HG03280 (cell line): ENCODE measurements at regions not wholly inside any gene's neighbourhood (a gene's known extent, or its start where the extent isn't known, plus 50 kb on each side); places are given as distances from the start of the nearest gene placed in this dataset.
"Not testable (repeated sequence)": the region's sequence is repeated elsewhere in the genome, so short reads cannot be mapped to it uniquely, and the experiment has no call there.

ENCODE experiments used
- ATAC-seq: cut with Tn5 transposase; IDR thresholded peaks from one replicate; pipeline ENCODE4 v1.9.1; 2021; ENCODE audit warnings: mild to moderate bottlenecking, moderate library complexity; ENCODE audit not compliant: unreplicated experiment

DNA sequence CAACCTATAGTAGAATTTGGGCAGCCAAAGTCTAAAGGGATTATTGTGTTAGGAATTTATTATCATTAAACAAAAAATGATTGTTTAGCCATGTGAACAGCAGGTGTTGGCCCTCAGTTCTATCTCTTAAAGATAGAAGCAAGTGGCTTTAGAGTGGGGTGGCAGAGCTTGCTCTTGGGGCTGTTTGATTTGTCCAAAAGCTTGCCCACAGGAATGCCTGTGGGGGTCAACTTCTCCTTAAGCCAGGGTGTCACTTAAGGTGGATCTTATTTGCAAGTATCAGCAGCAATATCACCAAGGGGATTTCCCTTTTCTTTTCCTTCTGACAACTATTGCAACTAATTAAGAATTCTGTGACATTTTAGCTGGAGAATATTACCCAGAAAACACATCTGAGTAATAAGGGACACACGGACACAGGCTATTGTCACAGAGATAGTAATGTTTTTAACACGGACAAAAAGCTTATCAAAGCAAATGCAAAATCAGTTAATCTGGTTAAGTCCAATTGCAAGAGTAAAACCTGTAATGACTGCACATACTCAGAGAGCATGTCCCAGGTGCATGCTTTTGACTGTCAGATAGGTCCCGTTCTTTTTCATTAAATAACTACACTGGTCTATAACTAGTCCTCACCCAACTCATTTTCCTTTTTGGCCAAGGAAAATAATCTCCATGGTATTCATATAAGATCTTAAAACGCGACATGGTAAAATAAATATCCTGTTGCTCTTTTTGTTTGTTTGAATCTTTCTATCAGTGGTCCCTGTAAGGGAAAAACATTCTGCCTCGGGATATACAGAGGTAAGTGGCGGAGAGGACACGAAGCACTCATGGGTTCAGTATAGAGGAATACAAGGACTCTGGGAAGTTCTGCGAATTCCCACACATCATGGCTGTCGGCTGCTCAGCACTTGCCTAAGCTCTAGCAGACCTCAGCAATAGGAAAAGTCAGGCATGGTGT lies 172.1 kb upstream of the RFC3 start:
- no peak for ATAC-seq

DNA sequence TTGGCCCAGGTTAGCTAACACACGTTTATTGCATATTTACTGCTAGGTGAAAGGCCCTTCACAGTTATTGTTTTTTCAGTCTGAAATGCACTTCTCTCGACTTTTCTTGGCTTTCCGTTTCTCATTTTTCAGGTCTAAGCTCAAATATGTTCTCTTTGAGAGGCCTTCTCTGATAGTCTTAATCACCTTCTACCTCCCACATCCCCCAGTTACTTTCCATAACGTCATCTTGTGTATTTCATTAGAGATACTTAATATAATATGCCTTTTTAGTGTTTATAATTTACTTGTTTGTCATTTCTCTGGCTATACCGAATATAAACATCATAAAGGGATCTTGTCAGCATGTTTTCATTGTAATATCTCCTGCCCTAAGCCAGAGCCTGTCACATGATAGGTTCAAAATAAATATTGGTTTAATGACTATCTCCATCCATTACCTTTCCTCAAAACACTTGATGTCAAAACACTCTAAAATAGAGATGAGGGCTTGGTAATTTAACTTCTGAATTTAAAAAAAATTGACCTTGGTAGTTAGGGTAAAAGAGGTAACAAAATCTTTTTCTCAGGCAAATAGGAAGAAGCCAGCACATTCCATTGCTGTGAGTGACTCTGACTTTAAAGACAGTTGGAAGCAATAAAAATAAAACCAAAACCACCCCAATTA lies 168.6 kb upstream of the RFC3 start:
- ATAC-seq = no peak

DNA sequence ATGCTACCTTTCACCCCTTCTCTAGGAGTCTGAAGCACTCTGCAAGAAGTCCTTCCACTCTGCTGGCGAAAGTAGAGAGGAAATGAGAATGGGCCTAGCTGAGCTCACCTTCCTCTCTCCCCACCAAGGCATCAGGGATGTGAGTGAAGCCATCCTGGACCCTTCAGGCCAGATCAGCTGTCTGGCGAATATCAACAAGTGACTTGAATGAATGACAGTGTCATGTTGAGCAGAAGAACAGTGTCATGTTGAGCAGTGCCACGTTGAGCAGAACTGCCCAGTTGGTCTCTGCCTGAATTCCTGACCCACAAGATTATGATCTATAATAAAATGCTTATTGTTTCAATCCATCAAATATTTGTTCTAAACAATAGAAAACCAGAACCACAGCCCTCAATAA lies 166.2 kb upstream of the RFC3 start:
- ATAC-seq = no peak

DNA sequence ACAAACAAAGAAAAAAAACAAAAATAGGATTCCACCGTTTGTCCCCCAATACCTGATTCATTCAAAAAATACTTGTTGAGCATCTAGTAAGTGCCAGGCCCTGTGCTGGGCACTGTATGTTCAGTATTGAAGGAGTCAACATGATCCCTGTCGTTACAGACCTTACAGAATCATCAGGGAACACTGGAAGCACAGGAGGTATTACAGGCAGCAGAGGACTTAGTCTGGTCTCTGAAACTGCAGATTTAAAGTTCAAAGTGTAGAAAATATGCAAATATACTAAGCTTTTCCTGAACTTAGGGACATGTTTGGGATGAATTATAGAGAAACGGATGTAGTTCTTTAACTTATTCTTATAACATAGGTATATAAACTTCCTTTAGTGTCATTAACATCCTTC lies 160.7 kb upstream of the RFC3 start:
- ATAC-seq = no peak

DNA sequence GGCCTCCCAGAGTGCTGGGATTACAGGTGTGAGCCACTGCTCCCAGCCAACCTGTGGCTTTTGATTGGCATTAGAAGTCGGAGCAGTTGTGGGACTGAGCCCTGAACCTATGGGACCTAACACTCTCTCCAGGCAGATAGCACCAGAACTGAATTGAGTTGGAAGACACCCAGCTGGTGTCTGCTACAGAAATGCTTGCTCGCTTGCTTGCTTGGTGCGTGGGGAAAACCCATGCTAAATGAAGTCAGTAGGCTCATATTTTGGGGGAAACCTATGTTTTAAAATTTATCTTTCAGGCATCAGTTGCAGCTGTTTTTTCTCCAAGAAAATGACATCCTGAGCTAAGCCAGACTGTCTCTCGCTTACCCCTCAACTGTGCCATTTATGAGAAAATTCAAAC lies 158.5 kb upstream of the RFC3 start:
- no peak for ATAC-seq

DNA sequence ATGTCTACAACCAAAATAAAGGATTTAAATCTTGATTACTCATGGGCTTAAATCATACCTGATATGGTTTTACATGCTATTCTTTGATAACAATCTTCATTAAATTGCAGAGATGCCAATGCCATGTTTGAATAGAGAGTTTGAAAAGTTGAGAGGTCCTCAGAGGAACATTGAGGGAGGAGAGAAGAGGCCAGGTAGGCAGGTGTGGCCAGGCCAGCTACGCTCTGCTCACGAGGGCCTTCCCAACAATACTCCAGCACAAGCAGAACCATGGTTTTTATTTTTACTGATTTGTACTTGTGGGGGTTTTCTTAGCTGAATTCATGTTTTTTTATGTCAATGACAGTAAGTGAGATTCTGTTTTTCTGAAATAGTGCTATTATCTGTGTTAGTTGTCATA lies 158.1 kb upstream of the RFC3 start:
- no peak for ATAC-seq

DNA sequence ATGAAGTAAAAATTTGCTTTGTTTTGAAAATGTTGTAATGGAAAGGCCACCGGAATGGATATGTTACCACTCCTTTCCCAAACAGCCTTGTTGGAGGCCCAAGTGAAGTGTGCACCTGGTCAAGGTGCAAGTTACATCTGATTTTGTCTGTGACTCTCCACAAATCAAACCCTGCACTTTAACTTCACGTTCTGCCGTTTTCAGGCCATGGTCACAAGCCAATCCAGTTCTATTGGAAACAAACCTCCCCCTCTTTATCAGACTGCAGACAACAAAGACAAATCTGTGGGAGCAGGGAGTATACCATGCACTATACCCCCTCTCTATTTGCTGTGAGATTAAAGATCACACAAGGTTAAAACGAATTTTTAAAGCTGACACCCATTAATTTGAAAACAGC lies 155.6 kb upstream of the RFC3 start:
- ATAC-seq = no peak

DNA sequence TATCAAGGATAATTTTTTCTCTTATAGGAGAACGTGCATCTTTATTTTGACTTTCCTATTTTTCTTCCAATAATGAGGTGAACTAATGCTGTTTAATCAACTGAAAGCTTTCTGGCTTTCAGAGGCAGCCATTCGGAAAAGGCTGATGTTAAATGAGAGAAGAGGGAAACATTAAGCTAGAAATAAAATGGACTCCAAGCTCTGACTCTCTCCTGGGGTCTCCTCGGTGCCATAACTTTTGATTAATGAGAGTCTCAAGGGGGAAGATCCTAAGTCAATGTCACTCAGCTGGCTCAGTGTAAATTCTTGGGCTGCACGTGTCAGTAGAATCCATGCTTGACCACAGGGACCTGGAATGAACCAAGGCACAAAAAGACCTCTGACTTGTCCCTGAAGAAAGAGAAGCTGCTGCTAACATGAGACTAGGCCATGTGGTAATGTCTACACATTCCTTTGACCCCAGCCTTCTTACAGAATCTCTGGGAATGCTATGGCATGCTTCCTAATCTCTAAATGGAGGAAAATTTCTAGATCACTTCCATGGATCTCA lies 152.2 kb upstream of the RFC3 start:
- no peak for ATAC-seq

DNA sequence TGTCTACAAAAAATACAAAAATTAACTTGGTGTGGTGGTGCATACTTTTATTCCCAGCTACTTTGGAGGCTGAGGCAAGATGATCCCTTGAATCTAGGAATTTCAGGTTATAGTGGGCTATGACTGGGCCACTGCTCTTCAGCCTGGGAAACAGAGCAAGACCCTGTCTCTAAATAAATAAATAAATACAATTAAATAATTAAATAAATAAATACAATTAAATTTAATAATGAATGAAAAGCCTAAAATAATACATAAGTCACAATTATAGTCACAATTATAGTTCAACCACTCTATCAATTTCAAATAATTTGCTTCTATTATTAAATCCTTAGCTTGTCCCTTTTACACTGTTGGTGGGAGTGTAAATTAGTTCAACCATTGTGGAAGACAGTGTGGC lies 146.4 kb upstream of the RFC3 start:
- ATAC-seq = no peak

DNA sequence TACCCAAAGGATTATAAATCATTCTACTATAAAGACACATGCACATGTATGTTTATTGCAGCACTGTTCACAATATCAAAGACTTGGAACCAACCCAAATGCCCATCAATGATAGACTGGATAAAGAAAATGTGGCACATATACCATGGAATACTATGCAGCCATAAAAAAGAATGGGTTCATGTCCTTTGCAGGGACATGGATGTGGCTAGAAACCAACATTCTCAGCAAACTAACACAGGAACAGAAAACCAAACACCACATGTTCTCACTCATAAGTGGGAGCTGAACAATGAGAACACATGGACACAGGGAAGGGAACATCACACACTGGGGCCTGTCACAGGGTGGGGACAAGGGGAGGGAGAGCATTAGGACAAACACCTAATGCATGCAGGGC lies 145.9 kb upstream of the RFC3 start:
- not testable (repeated sequence) for ATAC-seq

DNA sequence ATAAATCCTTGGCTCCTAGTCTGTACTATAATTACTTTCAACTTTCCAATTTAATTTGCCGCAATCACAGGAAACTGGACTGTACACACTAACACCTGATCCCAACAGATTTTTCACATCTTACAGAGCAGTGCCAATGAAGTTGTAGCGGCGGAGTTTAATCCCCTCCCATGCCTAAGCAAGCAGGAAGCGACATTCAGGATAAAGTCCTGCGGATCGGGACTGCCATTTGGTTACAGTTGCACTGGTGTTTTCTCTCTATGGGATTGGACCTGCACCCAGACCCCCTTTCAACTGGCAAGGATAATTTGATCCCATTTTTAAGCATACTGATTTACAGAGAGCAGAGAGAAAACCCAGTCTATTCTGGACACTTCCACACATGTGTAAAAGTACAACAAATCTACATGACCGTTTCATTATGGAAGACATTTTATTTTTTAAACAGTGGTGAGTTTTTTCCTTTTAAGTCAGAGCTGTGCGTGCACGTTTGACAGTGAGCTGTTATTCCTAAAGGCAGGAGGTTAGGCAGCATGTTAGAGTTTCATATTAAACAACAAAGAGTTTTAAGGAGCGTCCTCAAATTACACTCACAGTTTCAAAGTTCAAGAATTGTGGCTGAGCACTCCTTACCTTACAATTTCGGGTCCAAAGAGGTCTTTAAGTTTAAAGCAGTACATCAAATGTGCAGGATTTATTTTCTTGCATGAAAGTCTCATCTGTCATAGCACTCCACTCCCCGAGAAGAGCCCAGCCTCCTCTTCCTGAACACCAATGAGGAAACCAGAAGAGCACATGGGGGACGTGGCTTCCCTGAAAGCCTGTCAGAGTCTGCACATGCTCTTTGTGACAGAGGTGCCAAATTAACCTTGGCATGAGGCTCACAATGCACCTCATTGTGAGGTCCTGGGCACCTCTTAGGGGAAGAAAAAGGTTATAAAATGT lies 141.6 kb upstream of the RFC3 start:
- ATAC-seq = no peak

DNA sequence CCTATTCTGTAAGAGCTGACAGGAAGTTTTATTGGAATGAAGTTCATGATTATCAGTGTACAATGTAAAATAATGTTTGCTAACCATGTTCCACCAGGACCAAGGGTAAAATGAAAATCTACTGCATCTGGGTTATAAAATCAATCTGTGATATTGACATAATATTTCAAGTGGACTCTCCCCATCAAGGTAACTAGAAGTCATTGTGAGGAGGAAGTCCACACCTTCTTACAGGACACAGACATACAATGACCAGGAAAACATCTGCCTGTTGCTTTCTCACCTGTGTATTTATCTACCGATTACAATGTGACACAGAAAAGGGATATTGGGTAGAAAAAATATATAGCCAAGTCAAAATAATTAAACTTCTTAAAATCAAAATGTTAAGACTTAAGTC lies 140.7 kb upstream of the RFC3 start:
- ATAC-seq = no peak

DNA sequence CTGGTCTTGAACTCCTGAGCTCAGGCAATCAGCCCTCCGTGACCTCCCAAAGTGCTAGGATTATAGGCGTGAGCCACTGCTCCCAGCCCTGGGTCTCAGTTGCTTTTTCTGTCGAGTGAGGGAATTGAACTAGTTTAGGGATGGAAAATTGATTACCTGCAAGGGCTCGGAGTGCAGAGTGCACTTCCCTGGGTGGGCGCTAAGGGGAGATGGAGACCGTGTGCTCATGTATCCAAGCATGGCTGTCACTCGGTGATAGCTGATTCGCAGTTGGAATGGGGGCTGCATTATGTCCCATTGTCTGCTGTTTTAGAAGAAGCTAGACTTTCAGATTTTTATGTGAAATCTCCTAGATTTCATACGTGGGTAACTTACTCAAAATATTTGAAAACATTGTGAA lies 139.9 kb upstream of the RFC3 start:
- no peak for ATAC-seq

DNA sequence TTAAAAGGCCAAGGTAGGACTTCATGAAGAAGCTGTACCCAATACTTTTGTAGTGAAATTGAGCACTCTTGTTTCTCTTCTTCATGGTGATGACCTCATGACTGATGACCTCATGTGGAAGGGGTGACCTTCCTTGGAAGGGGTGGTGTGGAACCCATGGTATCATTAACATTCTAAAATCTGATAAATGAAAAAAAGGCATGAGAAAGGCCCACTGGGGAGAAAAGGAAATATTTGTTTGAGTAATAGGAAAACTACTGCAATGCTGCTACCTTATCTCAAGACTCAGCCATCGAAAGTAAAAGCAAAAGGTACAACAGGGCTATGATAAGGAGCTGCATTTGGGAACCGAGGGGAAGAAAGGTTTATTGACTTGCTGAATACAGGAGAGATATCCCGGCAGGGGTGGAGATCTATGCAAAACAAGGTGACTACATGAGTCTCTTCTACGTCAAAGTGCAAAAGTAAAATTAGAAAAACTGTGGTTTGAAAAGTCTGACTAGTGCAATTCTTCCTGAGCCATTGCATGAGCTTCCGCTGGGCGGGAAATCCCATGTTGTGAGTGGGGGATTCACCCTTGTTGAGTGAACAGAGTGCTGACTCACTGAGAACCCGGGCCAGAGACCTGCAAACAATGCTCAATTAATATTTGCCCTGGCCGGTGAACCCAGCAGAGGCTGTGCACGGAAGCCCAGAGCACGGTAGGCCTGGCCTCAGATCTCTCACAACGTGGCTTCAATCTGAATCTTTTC lies 138.9 kb upstream of the RFC3 start:
- ATAC-seq = peak; percentile 88

DNA sequence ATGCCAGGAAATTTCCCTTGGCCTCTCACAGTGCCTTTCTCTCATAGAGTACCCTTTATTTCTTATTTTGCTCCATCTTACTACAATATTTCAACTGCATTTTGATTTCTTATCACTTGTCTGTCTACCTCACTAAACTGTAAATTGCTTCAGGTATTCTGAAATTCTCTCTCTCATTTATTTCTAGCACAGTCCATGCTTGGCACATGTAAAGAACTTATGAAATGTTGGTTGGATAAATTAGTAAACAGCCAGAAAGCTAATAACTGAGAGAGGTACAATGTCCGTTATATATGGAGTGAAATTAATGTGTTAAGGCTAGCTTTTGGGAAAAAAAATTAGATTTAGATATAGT lies 138.3 kb upstream of the RFC3 start:
- no peak for ATAC-seq

DNA sequence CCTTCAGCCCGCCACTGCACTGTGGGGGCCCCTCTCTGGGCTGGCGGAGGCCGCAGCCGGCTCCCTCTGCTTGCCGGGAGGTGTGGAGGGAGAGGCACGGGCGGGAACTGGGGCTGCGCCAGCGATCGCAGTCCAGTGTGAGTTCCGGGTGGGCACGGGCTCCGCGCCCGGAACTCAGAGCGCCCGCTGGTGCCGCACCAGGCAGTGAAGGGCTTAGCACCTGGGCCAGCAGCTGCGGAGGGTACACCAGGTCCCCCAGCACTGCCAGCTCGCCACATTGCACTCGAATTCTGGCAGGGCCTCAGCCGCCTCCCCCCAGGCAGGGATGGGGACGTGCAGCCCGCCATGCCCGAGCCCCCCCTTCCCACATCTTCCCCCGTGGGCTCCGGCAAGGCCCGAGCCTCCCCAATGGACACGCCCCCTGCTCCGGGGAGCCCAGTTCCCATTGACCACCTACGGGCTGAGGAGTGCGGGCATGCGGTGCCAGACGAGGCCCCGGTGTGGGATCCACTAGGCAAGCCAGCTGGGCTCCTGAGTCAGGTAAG lies 135.9 kb upstream of the RFC3 start:
- no peak for ATAC-seq

DNA sequence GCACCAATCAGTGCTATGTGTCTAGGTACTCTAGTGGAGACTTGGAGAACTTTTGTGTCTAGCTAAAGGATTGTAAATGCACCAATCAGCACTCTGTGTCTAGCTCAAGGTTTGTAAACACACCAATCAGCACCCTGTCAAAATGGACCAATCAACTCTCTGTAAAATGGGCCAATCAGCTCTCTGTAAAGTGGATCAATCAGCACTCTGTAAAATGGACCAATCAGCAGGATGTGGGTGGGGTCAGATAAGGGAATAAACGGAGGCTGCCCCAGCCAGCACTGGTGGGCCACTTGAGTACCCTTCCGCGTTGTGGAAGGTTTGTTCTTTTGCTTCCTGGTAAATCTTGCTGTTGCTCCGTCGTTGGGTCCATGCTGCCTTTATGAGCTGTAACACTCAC lies 135.3 kb upstream of the RFC3 start:
- ATAC-seq = not testable (repeated sequence)

DNA sequence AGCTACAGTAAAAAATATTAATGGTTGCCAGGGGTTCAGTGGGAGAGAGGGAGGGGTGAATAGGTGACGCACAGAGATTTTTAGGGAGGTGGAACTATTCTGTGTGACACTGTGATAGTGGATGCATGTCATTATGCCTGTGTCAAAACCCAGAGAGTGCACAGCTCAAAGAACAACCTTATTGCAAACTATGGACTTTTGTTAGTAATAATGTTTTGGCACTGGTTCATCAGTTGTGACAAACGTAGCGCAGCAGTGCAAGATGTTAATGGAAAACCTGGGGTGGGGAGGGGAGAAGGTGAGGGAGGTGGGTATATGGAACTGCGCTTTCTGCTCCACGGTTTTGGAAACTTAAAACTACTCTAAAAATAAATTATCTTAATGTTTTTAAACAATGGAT lies 134.6 kb upstream of the RFC3 start:
- ATAC-seq = no peak

DNA sequence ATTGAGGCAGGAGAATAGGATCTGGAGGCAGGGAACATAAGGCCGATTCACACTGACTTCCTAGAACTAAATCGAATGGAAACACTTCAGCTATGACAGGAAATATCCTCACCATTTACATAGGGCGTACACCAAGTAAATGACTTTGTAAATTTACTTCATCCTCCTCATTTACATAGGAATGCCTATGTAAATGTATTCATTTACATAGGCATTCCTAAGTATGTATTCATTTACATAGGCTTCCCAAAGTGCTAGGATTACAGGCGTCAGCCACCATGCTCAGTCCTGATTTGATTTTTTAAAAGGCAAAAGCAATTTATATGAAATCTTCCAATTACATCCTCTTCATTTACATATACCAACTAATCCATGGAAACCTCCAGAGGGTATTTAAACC lies 133.1 kb upstream of the RFC3 start:
- no peak for ATAC-seq
